Suprapubic skin (tissue), 4 donors: ENCODE measurements at regions not wholly inside any gene's neighbourhood (a gene's known extent, or its start where the extent isn't known, plus 50 kb on each side); places are given as distances from the start of the nearest gene placed in this dataset.

Experiments
- EP300 ChIP-seq: sonication (generic); formaldehyde crosslinking; IDR thresholded peaks from one replicate; pipeline ENCODE4 v1.6.1; 2017; ENCODE audit warnings: antibody characterized with exemption
- POLR2A ChIP-seq, 2 donors: fragments of 450-650 bp; IDR thresholded peaks; one replicate each; pipeline ENCODE4 v1.6.1; 2017; ENCODE audit warnings: antibody characterized with exemption in 2 of 2, mild to moderate bottlenecking in 2 of 2, moderate library complexity in 2 of 2
- POLR2AphosphoS5 ChIP-seq, 3 donors: sonication (generic); formaldehyde crosslinking; IDR thresholded peaks; one replicate each; pipeline ENCODE4 v1.6.1; 2017; ENCODE audit warnings: antibody characterized with exemption in 3 of 3
- TF ChIP-seq, protein P1 (sequence below), 2 donors: fragments of 200-600 bp in 1 of 2; fragments of 450-650 bp in 1 of 2; sonication (generic) in 1 of 2; IDR thresholded peaks; one replicate each; pipeline ENCODE4 v1.5.1; 2016 to 2019; ENCODE audit warnings: antibody characterized with exemption in 2 of 2, mild to moderate bottlenecking in 1 of 2, moderate library complexity in 1 of 2

DNA sequence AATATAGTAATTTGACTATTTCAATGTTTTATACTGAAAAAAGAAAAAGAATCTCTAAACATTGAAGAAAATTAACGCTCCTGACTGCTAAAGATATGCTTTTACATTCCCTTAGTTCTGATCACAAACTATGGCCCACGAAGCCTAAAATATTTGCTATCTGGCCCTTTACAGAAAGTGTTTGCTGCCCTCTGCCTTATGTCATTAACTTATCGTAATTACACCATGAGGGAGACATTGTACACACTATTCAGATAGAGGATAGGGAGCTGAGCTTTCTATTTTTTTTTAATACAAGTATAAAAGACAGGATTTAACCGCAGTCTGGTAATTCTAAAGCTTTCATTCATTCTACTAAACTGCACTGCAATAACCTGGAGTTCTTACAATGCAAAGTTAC is 393.1 kb upstream of the DCC start:
- TF ChIP-seq POLR2A (IDR thresholded peaks at IDR 0.05) (no peak), POLR2AphosphoS5 (IDR thresholded peaks at IDR 0.05) (no peak), EP300 (no peak)
- TF ChIP-seq, protein P1, sequence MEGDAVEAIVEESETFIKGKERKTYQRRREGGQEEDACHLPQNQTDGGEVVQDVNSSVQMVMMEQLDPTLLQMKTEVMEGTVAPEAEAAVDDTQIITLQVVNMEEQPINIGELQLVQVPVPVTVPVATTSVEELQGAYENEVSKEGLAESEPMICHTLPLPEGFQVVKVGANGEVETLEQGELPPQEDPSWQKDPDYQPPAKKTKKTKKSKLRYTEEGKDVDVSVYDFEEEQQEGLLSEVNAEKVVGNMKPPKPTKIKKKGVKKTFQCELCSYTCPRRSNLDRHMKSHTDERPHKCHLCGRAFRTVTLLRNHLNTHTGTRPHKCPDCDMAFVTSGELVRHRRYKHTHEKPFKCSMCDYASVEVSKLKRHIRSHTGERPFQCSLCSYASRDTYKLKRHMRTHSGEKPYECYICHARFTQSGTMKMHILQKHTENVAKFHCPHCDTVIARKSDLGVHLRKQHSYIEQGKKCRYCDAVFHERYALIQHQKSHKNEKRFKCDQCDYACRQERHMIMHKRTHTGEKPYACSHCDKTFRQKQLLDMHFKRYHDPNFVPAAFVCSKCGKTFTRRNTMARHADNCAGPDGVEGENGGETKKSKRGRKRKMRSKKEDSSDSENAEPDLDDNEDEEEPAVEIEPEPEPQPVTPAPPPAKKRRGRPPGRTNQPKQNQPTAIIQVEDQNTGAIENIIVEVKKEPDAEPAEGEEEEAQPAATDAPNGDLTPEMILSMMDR (IDR thresholded peaks at IDR 0.05), result no peak
